Activated T-cell treated with anti-CD3 and anti-CD28 coated beads, Interleukin-2, amount 50 U/mL, for 72 hours (primary cell): ENCODE measurements at regions not wholly inside any gene's neighbourhood (a gene's known extent, or its start where the extent isn't known, plus 50 kb on each side); places are given as distances from the start of the nearest gene placed in this dataset.
A peak's percentile ranks its signal among the peaks of the same experiment; 100 is the strongest.
"Not testable (repeated sequence)": the region's sequence is repeated elsewhere in the genome, so short reads cannot be mapped to it uniquely, and the experiment has no call there.

Source experiments
- ATAC-seq, 2 donors: fragments of 150-1000 bp; cut with Tn5 transposase; replicated peaks in 1 of 2; 2 replicates each; pipeline ENCODE4 v1.10.0; 2021; ENCODE audit warnings: moderate library complexity in 2 of 2, mild to moderate bottlenecking in 1 of 2
- DNase-seq, 2 donors: peaks; one replicate each; pipeline ENCODE4 v3.0.0; 2021 to 2022; ENCODE audit warnings: mixed read lengths in 1 of 2
- H3K27ac Mint-ChIP-seq: one replicate; pipeline ENCODE4 v1.8.0; 2022; ENCODE audit warnings: mild to moderate bottlenecking, moderate library complexity, mixed read lengths
- H3K27me3 Mint-ChIP-seq: one replicate; pipeline ENCODE4 v1.8.0; 2022; ENCODE audit warnings: low read depth, mixed read lengths
- H3K36me3 Mint-ChIP-seq, 2 donors: one replicate each; pipeline ENCODE4 v1.8.0; 2022; ENCODE audit warnings: mixed read lengths in 2 of 2, mild to moderate bottlenecking in 1 of 2; ENCODE audit not compliant: insufficient read depth in 2 of 2
- H3K4me1 Mint-ChIP-seq: one replicate; pipeline ENCODE4 v1.8.0; 2022; ENCODE audit warnings: low read depth, mixed read lengths
- H3K4me3 Mint-ChIP-seq, 2 donors: one replicate each; pipeline ENCODE4 v1.8.0; 2022; ENCODE audit warnings: mild to moderate bottlenecking in 2 of 2, mixed read lengths in 2 of 2, moderate library complexity in 2 of 2
- H3K9me3 Mint-ChIP-seq, 2 donors: one replicate each; pipeline ENCODE4 v1.8.0; 2022; ENCODE audit warnings: mixed read lengths in 2 of 2

DNA sequence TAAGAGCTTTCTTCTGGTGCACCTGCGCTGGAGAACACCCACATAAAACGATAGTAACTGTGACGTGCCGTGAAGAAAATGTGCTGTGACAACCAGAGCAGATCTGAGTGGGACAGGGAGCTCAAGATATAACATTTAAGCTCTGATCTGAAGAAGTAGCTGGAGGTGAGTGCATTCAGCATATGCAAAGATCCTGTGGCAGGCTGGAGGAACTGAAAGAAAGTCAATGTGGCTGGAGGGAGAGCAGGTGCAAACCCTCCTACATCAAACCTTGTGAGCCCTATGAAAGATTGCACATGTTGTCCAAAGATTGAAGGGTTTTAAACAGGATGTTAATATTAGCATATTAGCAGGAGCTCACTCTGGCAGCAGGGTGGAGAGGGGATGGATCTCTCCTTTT is 342.9 kb downstream of the NPIPA7 start:
- H3K36me3 Mint-ChIP-seq, ATAC-seq, H3K4me3 Mint-ChIP-seq, H3K27ac Mint-ChIP-seq, H3K9me3 Mint-ChIP-seq, H3K4me1 Mint-ChIP-seq, DNase-seq, H3K27me3 Mint-ChIP-seq: not testable (repeated sequence)

DNA sequence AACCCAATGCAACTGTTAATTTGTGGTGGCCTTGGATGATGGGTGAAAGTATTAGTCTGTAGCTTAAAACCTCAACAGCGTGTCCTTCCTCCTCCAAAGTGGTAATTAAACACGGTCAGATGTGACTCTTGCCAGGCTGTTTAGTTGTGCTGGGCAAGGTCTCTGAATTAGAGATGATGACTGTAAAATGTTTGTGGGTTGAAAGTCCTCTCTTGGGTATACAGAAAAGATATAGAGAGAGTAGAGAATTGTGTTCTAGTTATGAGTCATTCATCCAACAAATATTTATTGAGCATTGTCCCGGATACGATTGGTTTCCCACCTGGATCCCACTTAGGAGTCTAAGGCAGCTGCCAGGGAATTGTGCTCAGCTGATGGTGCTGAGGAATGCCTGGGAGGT is 343.7 kb downstream of the NPIPA7 start:
- H3K27me3 Mint-ChIP-seq, H3K4me1 Mint-ChIP-seq, DNase-seq, H3K27ac Mint-ChIP-seq, H3K4me3 Mint-ChIP-seq, H3K36me3 Mint-ChIP-seq, H3K9me3 Mint-ChIP-seq, ATAC-seq: not testable (repeated sequence)

DNA sequence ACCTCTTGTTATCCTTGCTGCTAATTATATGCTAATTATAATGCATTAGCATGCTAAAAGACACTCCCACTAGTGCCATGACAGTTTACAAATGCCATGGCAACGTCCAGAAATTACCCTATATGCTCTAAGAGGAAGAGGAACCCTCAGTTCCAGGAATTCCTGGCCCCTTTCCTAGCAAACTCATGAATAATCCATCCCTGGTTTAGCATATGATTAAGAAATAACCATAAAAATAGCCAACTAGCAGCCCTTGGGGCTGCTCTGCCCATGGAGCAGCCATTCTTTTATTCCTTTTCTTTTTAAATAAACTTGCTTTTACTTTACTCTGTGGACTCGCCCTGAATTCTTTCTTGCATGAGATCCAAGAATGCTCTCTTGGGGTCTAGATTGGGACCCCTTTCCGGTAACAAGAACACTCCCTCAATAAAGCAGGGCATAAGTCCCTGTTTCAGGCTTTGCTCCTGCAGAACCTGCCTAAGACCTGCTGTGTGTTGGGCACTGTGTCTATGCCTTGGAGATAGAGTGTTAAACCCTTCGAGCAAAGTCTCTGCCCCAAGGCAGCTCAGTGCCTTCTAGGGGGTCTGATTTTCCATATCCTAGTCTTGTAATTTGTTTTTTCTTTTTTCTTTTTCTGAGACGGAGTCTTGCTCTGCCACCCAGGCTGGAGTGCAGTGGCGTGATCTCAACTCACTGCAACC is 345.0 kb downstream of the NPIPA7 start:
- H3K4me3 Mint-ChIP-seq, ATAC-seq, H3K36me3 Mint-ChIP-seq: not testable (repeated sequence)

GRCh38 chr16:16727048-16727447 is 348.1 kb downstream of the NPIPA7 start:
- not testable (repeated sequence) for ATAC-seq, H3K4me3 Mint-ChIP-seq, H3K36me3 Mint-ChIP-seq, H3K27ac Mint-ChIP-seq, H3K9me3 Mint-ChIP-seq, H3K4me1 Mint-ChIP-seq, H3K27me3 Mint-ChIP-seq, DNase-seq

More for the DNA sequence above, 345.0 kb downstream of the NPIPA7 start:
- H3K27ac Mint-ChIP-seq, H3K4me1 Mint-ChIP-seq, H3K27me3 Mint-ChIP-seq, H3K9me3 Mint-ChIP-seq, DNase-seq: not testable (repeated sequence)

GRCh38 chr16:16742573-16742972 is 363.6 kb downstream of the NPIPA7 start:
- not testable (repeated sequence) for ATAC-seq, H3K27ac Mint-ChIP-seq, H3K4me3 Mint-ChIP-seq, H3K27me3 Mint-ChIP-seq, H3K9me3 Mint-ChIP-seq, DNase-seq, H3K36me3 Mint-ChIP-seq, H3K4me1 Mint-ChIP-seq

DNA sequence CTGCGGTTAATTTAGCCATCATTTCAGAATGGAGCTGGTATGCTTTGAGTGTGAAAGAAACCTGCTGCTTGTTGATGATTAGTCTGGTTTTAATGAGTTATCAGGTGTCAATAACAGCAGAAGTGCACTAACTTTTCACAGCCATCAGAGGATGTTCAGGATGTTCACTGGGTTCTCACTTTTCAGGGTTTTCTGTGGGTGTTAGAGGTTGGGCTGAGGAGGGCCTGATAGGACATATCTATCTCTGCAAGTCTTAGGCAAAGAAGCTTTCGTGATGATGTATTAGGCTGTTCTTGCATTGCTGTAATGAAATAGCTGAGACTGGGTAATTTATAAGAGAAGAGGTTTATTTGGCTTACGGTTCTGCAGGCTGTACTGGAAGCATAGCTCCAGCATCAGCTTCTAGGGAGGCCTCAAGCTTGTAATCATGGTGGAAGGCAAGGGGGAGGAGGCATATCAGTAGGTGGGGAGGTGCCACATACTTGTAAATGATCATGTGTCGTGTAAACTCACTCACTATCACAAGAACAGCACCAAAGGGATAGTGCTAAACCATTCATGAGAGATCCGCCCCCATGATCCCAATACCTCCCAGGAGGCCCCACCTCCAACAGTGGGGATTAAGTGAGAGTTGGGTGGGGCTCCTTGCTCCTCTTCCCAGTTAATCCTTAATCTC is 376.2 kb downstream of the NPIPA7 start:
- not testable (repeated sequence) for ATAC-seq, H3K9me3 Mint-ChIP-seq, H3K36me3 Mint-ChIP-seq, H3K27ac Mint-ChIP-seq, H3K4me1 Mint-ChIP-seq, DNase-seq, H3K4me3 Mint-ChIP-seq, H3K27me3 Mint-ChIP-seq

GRCh38 chr16:16763449-16763848 is 384.5 kb downstream of the NPIPA7 start:
- H3K27me3 Mint-ChIP-seq = peaks cover 7% of the 10 kb centered on the region
- ATAC-seq (no peak), DNase-seq (no peak)
- H3K4me1 Mint-ChIP-seq = no peaks in the 10 kb centered on the region
- H3K4me3 Mint-ChIP-seq = no peak overlapping the region
- peaks cover 7 to 8% of the 10 kb centered on the region in 2 donors for H3K9me3 Mint-ChIP-seq
- H3K36me3 Mint-ChIP-seq = no peaks in the 10 kb centered on the region
- no peak overlapping the region for H3K27ac Mint-ChIP-seq

DNA sequence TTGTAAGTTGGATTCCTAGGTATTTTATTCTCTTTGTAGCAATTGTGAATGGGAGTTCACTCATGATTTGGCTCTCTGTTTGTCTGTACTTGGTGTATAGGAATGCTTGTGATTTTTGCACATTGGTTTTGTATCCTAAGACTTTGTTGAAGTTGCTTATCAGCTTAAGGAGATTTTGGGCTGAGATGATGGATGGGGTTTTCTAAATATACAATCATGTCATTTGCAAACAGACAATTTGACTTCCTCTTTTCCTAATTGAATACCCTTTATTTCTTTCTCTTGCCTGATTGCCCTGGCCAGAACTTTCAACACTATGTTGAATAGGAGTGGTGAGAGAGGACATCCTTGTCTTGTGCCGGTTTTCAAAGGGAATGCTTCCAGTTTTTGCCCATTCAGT is 391.8 kb downstream of the NPIPA7 start:
- not testable (repeated sequence) for H3K9me3 Mint-ChIP-seq, H3K4me1 Mint-ChIP-seq, H3K36me3 Mint-ChIP-seq, ATAC-seq, H3K27ac Mint-ChIP-seq, DNase-seq, H3K4me3 Mint-ChIP-seq
- peaks cover 19% of the 10 kb centered on the region for H3K27me3 Mint-ChIP-seq

DNA sequence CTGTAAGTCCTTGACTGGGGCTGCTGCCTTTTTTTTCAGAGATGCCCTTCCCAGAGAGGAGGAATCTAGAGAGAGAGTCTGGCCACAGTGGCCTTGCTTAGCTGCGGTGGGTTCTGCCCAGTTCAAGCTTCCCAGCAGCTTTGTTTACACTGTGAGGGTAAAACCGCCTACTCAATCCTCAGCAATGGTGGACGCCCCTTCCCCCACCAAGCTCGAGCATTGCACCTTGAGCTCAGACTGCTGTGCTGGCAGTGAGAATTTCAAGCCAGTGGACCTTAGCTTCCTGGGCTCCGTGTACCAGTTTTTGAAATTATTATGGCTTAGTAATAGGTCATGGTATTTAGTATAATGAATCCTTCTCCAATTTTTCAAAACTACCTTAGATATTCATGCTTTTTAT is 395.4 kb downstream of the NPIPA7 start:
- no peaks in the 10 kb centered on the region for H3K36me3 Mint-ChIP-seq
- H3K4me1 Mint-ChIP-seq = no peaks in the 10 kb centered on the region
- no peak overlapping the region for H3K27ac Mint-ChIP-seq
- no peaks in the 10 kb centered on the region for H3K9me3 Mint-ChIP-seq
- ATAC-seq (no peak), DNase-seq (no peak)
- H3K27me3 Mint-ChIP-seq = peaks cover 18% of the 10 kb centered on the region
- H3K4me3 Mint-ChIP-seq = no peak overlapping the region

GRCh38 chr16:16778332-16778731 is 399.4 kb downstream of the NPIPA7 start:
- Mint-ChIP-seq H3K9me3 (no peaks in the 10 kb centered on the region), H3K27ac (no peak overlapping the region), H3K36me3 (no peaks in the 10 kb centered on the region), H3K27me3 (peaks cover 12% of the 10 kb centered on the region), H3K4me3 (no peak overlapping the region), H3K4me1 (no peaks in the 10 kb centered on the region)
- ATAC-seq (peak in 1 of 2 donors; percentile 34), DNase-seq (no peak)

- Mint-ChIP-seq H3K4me3 (no peak overlapping the region), H3K27me3 (peaks cover 6% of the 10 kb centered on the region), H3K36me3 (no peaks in the 10 kb centered on the region), H3K4me1 (no peaks in the 10 kb centered on the region), H3K27ac (no peak overlapping the region), H3K9me3 (no peaks in the 10 kb centered on the region)
- DNase-seq (no peak), ATAC-seq (no peak)
These were observed 401.6 kb downstream of the NPIPA7 start for GRCh38 chr16:16780588-16780987.

- ATAC-seq = no peak
These were observed 403.2 kb downstream of the NPIPA7 start for GRCh38 chr16:16782153-16782552.

GRCh38 chr16:16788004-16788403 is 409.1 kb downstream of the NPIPA7 start:
- ATAC-seq = no peak
- peaks cover 5% of the 10 kb centered on the region for H3K27me3 Mint-ChIP-seq
- no peak overlapping the region for H3K27ac Mint-ChIP-seq
- H3K4me3 Mint-ChIP-seq = no peak overlapping the region
- H3K4me1 Mint-ChIP-seq = no peaks in the 10 kb centered on the region
- no peaks in the 10 kb centered on the region for H3K9me3 Mint-ChIP-seq
- no peak for DNase-seq
- peaks cover 2 to 7% of the 10 kb centered on the region in 2 donors for H3K36me3 Mint-ChIP-seq

More at GRCh38 chr16:16782153-16782552, 403.2 kb downstream of the NPIPA7 start:
- H3K4me3 Mint-ChIP-seq = no peak overlapping the region
- no peak for DNase-seq
- H3K27ac Mint-ChIP-seq = no peak overlapping the region
- H3K27me3 Mint-ChIP-seq = no peaks in the 10 kb centered on the region
- H3K36me3 Mint-ChIP-seq = no peaks in the 10 kb centered on the region
- no peaks in the 10 kb centered on the region for H3K9me3 Mint-ChIP-seq
- H3K4me1 Mint-ChIP-seq = no peaks in the 10 kb centered on the region

DNA sequence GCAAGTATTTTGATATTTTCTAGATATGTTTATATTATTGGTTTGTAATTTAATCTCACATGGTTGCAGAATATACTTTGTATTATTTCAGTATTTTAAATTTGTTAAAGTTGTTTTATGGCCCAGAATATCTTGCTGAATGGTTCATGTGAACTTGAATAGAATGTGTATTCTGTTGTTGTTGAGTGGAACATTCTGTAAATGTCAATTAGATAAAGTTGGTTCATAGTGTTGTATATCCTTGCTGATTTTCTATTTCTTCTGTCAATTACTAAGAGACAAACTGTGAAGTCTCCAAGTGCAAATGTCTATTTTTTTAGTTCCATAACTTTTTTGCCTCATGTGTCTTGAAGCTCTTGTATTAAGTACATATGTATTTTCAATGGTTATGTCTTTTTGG is 411.7 kb downstream of the NPIPA7 start:
- H3K4me1 Mint-ChIP-seq = no peaks in the 10 kb centered on the region
- no peak overlapping the region for H3K27ac Mint-ChIP-seq
- no peak for DNase-seq
- H3K27me3 Mint-ChIP-seq = peaks cover 5% of the 10 kb centered on the region
- ATAC-seq = no peak
- no peak overlapping the region for H3K4me3 Mint-ChIP-seq
- H3K9me3 Mint-ChIP-seq = no peaks in the 10 kb centered on the region
- H3K36me3 Mint-ChIP-seq = peaks cover 2 to 7% of the 10 kb centered on the region in 2 donors
